ENCODE measurements at regions not wholly inside any gene's neighbourhood (a gene's known extent, or its start where the extent isn't known, plus 50 kb on each side); places are given as distances from the start of the nearest gene placed in this dataset.

GRCh38 chr11:115778928-115779650 lies 274.9 kb upstream of the CADM1 start:
- H3K4me1 ChIP-seq (ENCODE audit: control insufficient read depth in 1 of 2, insufficient read depth in 2 of 2, low read length in 2 of 2): no peaks in the 10 kb centered on the region
- H2AFZ ChIP-seq (ENCODE audit: insufficient read depth, low read depth, low read length, poor library complexity, severe bottlenecking): no peak overlapping the region
- no peaks in the 10 kb centered on the region for H3K36me3 Mint-ChIP-seq
- peaks cover 0 to 14% (median 2%) of the 10 kb centered on the region in 7 donors for H3K9me3 Mint-ChIP-seq
- TF ChIP-seq CTCF (IDR thresholded peaks at IDR 0.05): no peak
- H3K9ac ChIP-seq (ENCODE audit: insufficient read depth, low read length, poor library complexity, severe bottlenecking): no peak overlapping the region
- H3K27me3 ChIP-seq (ENCODE audit: control insufficient read depth in 2 of 2, insufficient read depth in 2 of 2, low read length in 2 of 2): peaks cover 0 to 5% of the 10 kb centered on the region in 2 donors
- H3K9me3 ChIP-seq (replicated peaks in 1 of 2; ENCODE audit: control insufficient read depth in 1 of 2, insufficient read depth in 1 of 2, low read length in 2 of 2): no peaks in the 10 kb centered on the region
- no peak overlapping the region for H3K27ac Mint-ChIP-seq
- no peaks in the 10 kb centered on the region for H3K79me2 ChIP-seq (ENCODE audit: insufficient read depth, low read length)
- peaks cover 4 to 8% (median 6%) of the 10 kb centered on the region in 3 donors for H3K27me3 Mint-ChIP-seq (ENCODE audit: low read depth in 3 of 3)
- no peak for DNase-seq
- intact Hi-C loops (cut with micrococcal nuclease): no loop called here
- H3K27ac ChIP-seq (ENCODE audit: low read depth in 1 of 2, low read length in 2 of 2): no peak overlapping the region
- H3K4me3 Mint-ChIP-seq: no peak overlapping the region
- no peaks in the 10 kb centered on the region for H3K4me1 Mint-ChIP-seq
- H3K4me3 ChIP-seq (replicated peaks in 1 of 3; ENCODE audit: low read depth in 2 of 3, low read length in 3 of 3): no peak overlapping the region
- H4K20me1 ChIP-seq (ENCODE audit: insufficient read depth, low read length): no peaks in the 10 kb centered on the region
- no peak overlapping the region for H3K4me2 ChIP-seq (replicated peaks; ENCODE audit: extremely low read depth, low read length, poor library complexity, severe bottlenecking)
- no CpG with 5 or more reads among the region's 2 CpGs for WGBS (ENCODE audit: insufficient coverage)
- H3K36me3 ChIP-seq (replicated peaks in 1 of 2; ENCODE audit: control insufficient read depth in 1 of 2, insufficient read depth in 2 of 2, low read length in 2 of 2): no peaks in the 10 kb centered on the region

- Histone ChIP-seq H4K20me1 (ENCODE audit: insufficient read depth, low read length) (no peaks in the 10 kb centered on the region), H2AFZ (ENCODE audit: insufficient read depth, low read depth, low read length, poor library complexity, severe bottlenecking) (no peak overlapping the region), H3K36me3 (replicated peaks in 1 of 2; ENCODE audit: control insufficient read depth in 1 of 2, insufficient read depth in 2 of 2, low read length in 2 of 2) (no peaks in the 10 kb centered on the region), H3K27ac (ENCODE audit: low read depth in 1 of 2, low read length in 2 of 2) (no peak overlapping the region), H3K4me3 (replicated peaks in 1 of 3; ENCODE audit: low read depth in 2 of 3, low read length in 3 of 3) (no peak overlapping the region), H3K27me3 (ENCODE audit: control insufficient read depth in 2 of 2, insufficient read depth in 2 of 2, low read length in 2 of 2) (no peaks in the 10 kb centered on the region), H3K4me2 (replicated peaks; ENCODE audit: extremely low read depth, low read length, poor library complexity, severe bottlenecking) (no peak overlapping the region), H3K9me3 (replicated peaks in 1 of 2; ENCODE audit: control insufficient read depth in 1 of 2, insufficient read depth in 1 of 2, low read length in 2 of 2) (no peaks in the 10 kb centered on the region), H3K9ac (ENCODE audit: insufficient read depth, low read length, poor library complexity, severe bottlenecking) (no peak overlapping the region), H3K79me2 (ENCODE audit: insufficient read depth, low read length) (no peaks in the 10 kb centered on the region), H3K4me1 (ENCODE audit: control insufficient read depth in 1 of 2, insufficient read depth in 2 of 2, low read length in 2 of 2) (no peaks in the 10 kb centered on the region)
- H3K27ac Mint-ChIP-seq: no peak overlapping the region
- no peak for DNase-seq
- H3K27me3 Mint-ChIP-seq (ENCODE audit: low read depth in 3 of 3): peaks cover 6 to 9% (median 8%) of the 10 kb centered on the region in 3 donors
- H3K4me3 Mint-ChIP-seq: no peak overlapping the region
- no peaks in the 10 kb centered on the region for H3K36me3 Mint-ChIP-seq
- intact Hi-C loops (cut with micrococcal nuclease): no loop called here
- H3K9me3 Mint-ChIP-seq: peaks cover 0 to 7% (median 0%) of the 10 kb centered on the region in 7 donors
- TF ChIP-seq CTCF (IDR thresholded peaks at IDR 0.05): no peak
- no peaks in the 10 kb centered on the region for H3K4me1 Mint-ChIP-seq
- WGBS (ENCODE audit: insufficient coverage): 90% methylated on average over 5 of the region's 6 CpGs
These were observed 272.7 kb upstream of the CADM1 start for GRCh38 chr11:115776916-115777315.

All from CD14-positive monocyte (primary cell).